HCT116 (cell line): ENCODE measurements at regions not wholly inside any gene's neighbourhood (a gene's known extent, or its start where the extent isn't known, plus 50 kb on each side); places are given as distances from the start of the nearest gene placed in this dataset.

Experiments
- ATAC-seq: fragments of 200-7000 bp; cut with Tn5 transposase; 2 replicates; pipeline ENCODE4 v1.9.1; 2020; ENCODE audit warnings: mild to moderate bottlenecking, moderate library complexity
- BruUV-seq: library from RNA; stranded (reverse); fragments of 400-500 nt; replicated peaks from 2 replicates; lab custom pipeline; 2021; lab: Mats Ljungman, UMichigan
- CTCF ChIA-PET: fragments of 300-600 bp; sonication (Branson Sonifier 250); formaldehyde crosslinking; loops from one replicate; lab custom pipeline; 2021; ENCODE audit warnings: antibody characterized with exemption; lab: Charles Lee
- POLR2A ChIA-PET: fragments of 300-600, 350-600 bp; sonication (Branson Sonifier 250); formaldehyde crosslinking; loops from one replicate; lab custom pipeline; 2021; ENCODE audit warnings: antibody characterized with exemption; lab: Charles Lee
- RAD21 ChIA-PET, 2 experiments: fragments of 300-600 bp; sonication (Branson Sonifier 250); formaldehyde crosslinking; loops; one replicate each; lab custom pipeline; 2023; ENCODE audit warnings: low total read pairs in 2 of 2; ENCODE audit not compliant: uncharacterized antibody in 2 of 2, unreplicated experiment in 2 of 2, low non-redundant PET in 1 of 2; lab: Charles Lee
- DNase-seq: peaks from one replicate; pipeline ENCODE4 v3.0.0-alpha.2; 2010; ENCODE audit warnings: low read depth, low spot score
- H2AFZ ChIP-seq: fragments of 200-600 bp; shearing (Covaris generic), sonication (generic); 2 replicates; pipeline ENCODE4 v1.6.1; 2017; ENCODE audit warnings: low read depth, mixed run types, mixed read lengths, antibody characterized with exemption, low read length; ENCODE audit not compliant: poor library complexity, severe bottlenecking
- H3K27ac ChIP-seq: 2 replicates; pipeline ENCODE4 v1.5.1; 2012; ENCODE audit warnings: low read depth, low read length
- H3K27me3 ChIP-seq: fragments of 200-600 bp; sonication (generic); 2 replicates; pipeline ENCODE4 v1.6.1; 2016; ENCODE audit warnings: mixed run types, low read length, mixed read lengths; ENCODE audit not compliant: insufficient read depth
- H3K36me3 ChIP-seq, 2 experiments: fragments of 200-500 bp in 1 of 2; fragments of 200-600 bp in 1 of 2; sonication (Bioruptor generic) in 1 of 2; sonication (generic) in 1 of 2; 2 replicates each; pipeline versions ENCODE4 v1.5.1 to v1.6.1; 2014 to 2016; ENCODE audit warnings: low read length in 2 of 2, inconsistent platforms in 1 of 2, mixed read lengths in 1 of 2, mixed run types in 1 of 2; ENCODE audit not compliant: insufficient read depth in 2 of 2, control insufficient read depth in 1 of 2
- H3K4me1 ChIP-seq, 2 experiments: fragments of 200-600 bp in 1 of 2; sonication (generic) in 1 of 2; 2 replicates each; pipeline versions ENCODE4 v1.5.1 to v1.6.1; 2012 to 2017; ENCODE audit warnings: low read length in 2 of 2, inconsistent platforms in 1 of 2, mild to moderate bottlenecking in 1 of 2, mixed read lengths in 1 of 2, mixed run types in 1 of 2, moderate library complexity in 1 of 2; ENCODE audit not compliant: insufficient read depth in 2 of 2, control insufficient read depth in 1 of 2
- H3K4me2 ChIP-seq: fragments of 200-600 bp; sonication (generic); 2 replicates; pipeline ENCODE4 v1.6.1; 2017; ENCODE audit warnings: mixed run types, low read length, mixed read lengths
- H3K4me3 ChIP-seq, 2 experiments: fragments of 200-600 bp in 1 of 2; sonication (generic) in 1 of 2; replicated peaks in 1 of 2; 2 replicates each; pipeline ENCODE4 v1.5.1; 2011 to 2016; ENCODE audit warnings: low read length in 2 of 2, control low read depth in 1 of 2, low read depth in 1 of 2, mild to moderate bottlenecking in 1 of 2, mixed read lengths in 1 of 2, mixed run types in 1 of 2
- H3K79me2 ChIP-seq: fragments of 200-600 bp; sonication (generic); 2 replicates; pipeline ENCODE4 v1.6.1; 2017; ENCODE audit warnings: mild to moderate bottlenecking, mixed run types, low read length, moderate library complexity, mixed read lengths; ENCODE audit not compliant: insufficient read depth
- H3K9ac ChIP-seq: fragments of 200-600 bp; sonication (generic); 2 replicates; pipeline ENCODE4 v1.6.1; 2016; ENCODE audit warnings: low read length, mixed read lengths
- H3K9me2 ChIP-seq: fragments of 200-600 bp; sonication (generic), shearing (Covaris generic); 2 replicates; pipeline ENCODE4 v1.6.1; 2017; ENCODE audit warnings: mixed run types, mild to moderate bottlenecking, moderate library complexity; ENCODE audit not compliant: insufficient read depth
- H3K9me3 ChIP-seq, 2 experiments: fragments of 200-500 bp in 1 of 2; fragments of 200-600 bp in 1 of 2; sonication (Bioruptor generic) in 1 of 2; sonication (generic) in 1 of 2; 2 replicates each; pipeline ENCODE4 v1.6.1; 2014 to 2017; ENCODE audit warnings: low read length in 2 of 2, mixed read lengths in 2 of 2, inconsistent platforms in 1 of 2, low read depth in 1 of 2, mild to moderate bottlenecking in 1 of 2, mixed run types in 1 of 2, moderate library complexity in 1 of 2; ENCODE audit not compliant: control insufficient read depth in 1 of 2, insufficient read depth in 1 of 2
- H4K20me1 ChIP-seq: fragments of 200-600 bp; sonication (generic), shearing (Covaris generic); 2 replicates; pipeline ENCODE4 v1.6.1; 2017; ENCODE audit warnings: mixed run types, mild to moderate bottlenecking, moderate library complexity; ENCODE audit not compliant: insufficient read depth
- ATF3 ChIP-seq: IDR thresholded peaks from 2 replicates; pipeline ENCODE4 v1.6.1; 2012
- CBX3 ChIP-seq: IDR thresholded peaks from 2 replicates; pipeline ENCODE4 v1.6.1; 2012; ENCODE audit warnings: low read depth
- CTCF ChIP-seq, 3 experiments: fragments of 200-600 bp in 1 of 3; sonication (generic) in 1 of 3; IDR thresholded peaks in 2 of 3; conservative IDR thresholded peaks in 1 of 3; 2 replicates each; pipeline ENCODE4 v1.5.1; 2012 to 2017; ENCODE audit warnings: low read depth in 2 of 3, low read length in 2 of 3, antibody characterized with exemption in 1 of 3, borderline replicate concordance in 1 of 3, control low read depth in 1 of 3, mild to moderate bottlenecking in 1 of 3, mixed read lengths in 1 of 3, mixed run types in 1 of 3, moderate library complexity in 1 of 3; ENCODE audit not compliant: insufficient read depth in 1 of 3
- EZH2 ChIP-seq: fragments of 200-600 bp; sonication (generic); IDR thresholded peaks from 2 replicates; pipeline ENCODE4 v1.6.1; 2017; ENCODE audit warnings: antibody characterized with exemption, mixed run types
- EZH2phosphoT487 ChIP-seq: fragments of 200-600 bp; IDR thresholded peaks from 2 replicates; pipeline ENCODE4 v1.6.1; 2018; ENCODE audit warnings: antibody characterized with exemption, borderline replicate concordance
- FOSL1 ChIP-seq: IDR thresholded peaks from 2 replicates; pipeline ENCODE4 v1.6.1; 2012; ENCODE audit warnings: low read depth
- JUND ChIP-seq: IDR thresholded peaks from 2 replicates; pipeline ENCODE4 v1.6.1; 2012
- POLR2A ChIP-seq: IDR thresholded peaks from 2 replicates; pipeline ENCODE4 v1.7.0; 2011; ENCODE audit warnings: borderline replicate concordance; ENCODE audit not compliant: insufficient read depth, insufficient read length; ENCODE audit errors: extremely low read depth
- SP1 ChIP-seq: IDR thresholded peaks from 2 replicates; pipeline ENCODE4 v1.6.1; 2012; ENCODE audit warnings: low read depth
- SRF ChIP-seq: IDR thresholded peaks from 2 replicates; pipeline ENCODE4 v1.6.1; 2012; ENCODE audit warnings: low read depth
- YY1 ChIP-seq: IDR thresholded peaks from 2 replicates; pipeline ENCODE4 v1.6.1; 2011; ENCODE audit warnings: low read length, low read depth, moderate library complexity, mild to moderate bottlenecking; ENCODE audit not compliant: insufficient replicate concordance; ENCODE audit errors: extremely low read depth
- ZNF274 ChIP-seq: fragments of 200-500 bp; sonication (Bioruptor generic); IDR thresholded peaks from 2 replicates; pipeline ENCODE4 v1.6.1; 2014; ENCODE audit warnings: mild to moderate bottlenecking, low read depth, low read length, inconsistent platforms
- intact Hi-C: fragments of 100-400 bp; cut with micrococcal nuclease; formaldehyde crosslinking; loops from 2 replicates; pipeline ENCODE4 v1.10.0; 2022

GRCh38 chr2:60336442-60337141 is 216.9 kb downstream of the BCL11A start (continued):
- TF ChIP-seq SRF (no peak), EZH2 (no peak), SP1 (no peak)

- no TSS peak for BruUV-seq
- ChIA-PET CTCF (no interaction called here), RAD21 (no interaction called here), POLR2A (no interaction called here)
- Histone ChIP-seq H4K20me1 (no peaks in the 10 kb centered on the region), H3K27ac (no peak overlapping the region), H3K9me3 (no peaks in the 10 kb centered on the region), H3K27me3 (peaks cover 4% of the 10 kb centered on the region; the same call in 1 of the 2 replicates), H2AFZ (no peak overlapping the region), H3K9ac (no peak overlapping the region), H3K79me2 (no peaks in the 10 kb centered on the region), H3K4me3 (no peak overlapping the region), H3K4me1 (no peaks in the 10 kb centered on the region), H3K4me2 (no peak overlapping the region), H3K9me2 (no peaks in the 10 kb centered on the region), H3K36me3 (no peaks in the 10 kb centered on the region)
- TF ChIP-seq CTCF (IDR thresholded peaks at IDR 0.05 in 2 of 3, conservative IDR thresholded peaks at IDR 0.05 in 1 of 3; ENCODE audit: borderline replicate concordance in 1 of 3, insufficient read depth in 1 of 3, low read depth in 2 of 3, low read length in 2 of 3): no peak
- TF ChIP-seq ATF3: no peak
- no peak for TF ChIP-seq YY1
- no peak for TF ChIP-seq JUND
- no peak for TF ChIP-seq EZH2phosphoT487
- no peak for TF ChIP-seq POLR2A
- TF ChIP-seq ZNF274: no peak
- TF ChIP-seq FOSL1: no peak
- no peak for TF ChIP-seq EZH2
- no peak for TF ChIP-seq CBX3
- no peak for TF ChIP-seq SRF
- intact Hi-C loops: no loop called here
- DNase-seq (no peak), ATAC-seq (no peak)
Observed at GRCh38 chr2:60335533-60336237, 217.8 kb downstream of the BCL11A start.
